A673 (cell line): ENCODE measurements at regions not wholly inside any gene's neighbourhood (a gene's known extent, or its start where the extent isn't known, plus 50 kb on each side); places are given as distances from the start of the nearest gene placed in this dataset.

Experiments
- EZH2 ChIP-seq: fragments of 200-600 bp; sonication (generic); IDR thresholded peaks from 2 replicates; pipeline ENCODE4 v1.6.1; 2017; ENCODE audit warnings: borderline replicate concordance, low read depth, mild to moderate bottlenecking, mixed read lengths, antibody characterized with exemption, low read length; ENCODE audit not compliant: poor library complexity, severe bottlenecking
- TF ChIP-seq, protein P1 (sequence below): fragments of 300-800, 200-600 bp; sonication (generic); conservative IDR thresholded peaks from 2 replicates; pipeline ENCODE4 v1.5.1; 2017; ENCODE audit warnings: low read depth, mild to moderate bottlenecking, antibody characterized with exemption, low read length, moderate library complexity, mixed read lengths

DNA sequence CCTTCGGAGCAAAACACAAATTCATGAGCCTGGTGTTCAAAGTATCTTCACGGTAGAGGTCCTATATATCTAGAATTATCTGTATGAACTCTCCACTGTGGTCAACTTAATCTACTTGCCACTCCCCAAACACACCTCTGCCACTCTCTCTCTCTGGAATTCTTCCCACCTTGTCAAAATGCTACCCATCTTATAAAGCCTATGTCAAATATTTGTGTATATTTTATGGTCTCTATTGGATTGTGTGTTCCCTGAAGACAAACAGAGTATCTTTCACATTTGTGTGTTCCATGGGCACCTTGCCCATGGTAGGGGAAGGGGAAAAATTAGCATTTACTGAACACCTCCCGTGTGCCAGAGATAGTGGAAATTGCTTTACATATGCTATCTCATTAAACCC is 83.2 kb upstream of the ATL2 start:
- TF ChIP-seq, protein P1, sequence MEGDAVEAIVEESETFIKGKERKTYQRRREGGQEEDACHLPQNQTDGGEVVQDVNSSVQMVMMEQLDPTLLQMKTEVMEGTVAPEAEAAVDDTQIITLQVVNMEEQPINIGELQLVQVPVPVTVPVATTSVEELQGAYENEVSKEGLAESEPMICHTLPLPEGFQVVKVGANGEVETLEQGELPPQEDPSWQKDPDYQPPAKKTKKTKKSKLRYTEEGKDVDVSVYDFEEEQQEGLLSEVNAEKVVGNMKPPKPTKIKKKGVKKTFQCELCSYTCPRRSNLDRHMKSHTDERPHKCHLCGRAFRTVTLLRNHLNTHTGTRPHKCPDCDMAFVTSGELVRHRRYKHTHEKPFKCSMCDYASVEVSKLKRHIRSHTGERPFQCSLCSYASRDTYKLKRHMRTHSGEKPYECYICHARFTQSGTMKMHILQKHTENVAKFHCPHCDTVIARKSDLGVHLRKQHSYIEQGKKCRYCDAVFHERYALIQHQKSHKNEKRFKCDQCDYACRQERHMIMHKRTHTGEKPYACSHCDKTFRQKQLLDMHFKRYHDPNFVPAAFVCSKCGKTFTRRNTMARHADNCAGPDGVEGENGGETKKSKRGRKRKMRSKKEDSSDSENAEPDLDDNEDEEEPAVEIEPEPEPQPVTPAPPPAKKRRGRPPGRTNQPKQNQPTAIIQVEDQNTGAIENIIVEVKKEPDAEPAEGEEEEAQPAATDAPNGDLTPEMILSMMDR, result no peak
- TF ChIP-seq EZH2, result no peak
